AG09319 (cell line): ENCODE measurements at regions not wholly inside any gene's neighbourhood (a gene's known extent, or its start where the extent isn't known, plus 50 kb on each side); places are given as distances from the start of the nearest gene placed in this dataset.

ENCODE experiments used
- DNase-seq: peaks from one replicate; pipeline ENCODE4 v3.0.0-alpha.2; 2010; ENCODE audit warnings: low read depth; ENCODE audit errors: extremely low read depth
- CTCF ChIP-seq: IDR thresholded peaks from 2 replicates; pipeline ENCODE4 v1.5.1; 2011; ENCODE audit warnings: low read depth, mild to moderate bottlenecking, inconsistent platforms, low read length, moderate library complexity

GRCh38 chr3:46083956-46084355, 56.7 kb upstream of the XCR1 start:
- DNase-seq: no peak
- no peak for TF ChIP-seq CTCF

GRCh38 chr3:46082849-46083248, 55.6 kb upstream of the XCR1 start:
- DNase-seq: no peak
- no peak for TF ChIP-seq CTCF

- no peak for TF ChIP-seq CTCF
- no peak for DNase-seq
Observed at GRCh38 chr3:46082021-46082420, 54.7 kb upstream of the XCR1 start.

GRCh38 chr3:46080969-46081345, 53.7 kb upstream of the XCR1 start:
- TF ChIP-seq CTCF: no peak
- DNase-seq: no peak

GRCh38 chr3:46080124-46080968, 53.1 kb upstream of the XCR1 start:
- no peak for TF ChIP-seq CTCF
- DNase-seq: no peak

GRCh38 chr3:46078712-46079400, 51.6 kb upstream of the XCR1 start:
- peak; percentile 98 for TF ChIP-seq CTCF
- peak; percentile 87 for DNase-seq
